Neural progenitor cell (in vitro differentiated cells): ENCODE measurements at regions not wholly inside any gene's neighbourhood (a gene's known extent, or its start where the extent isn't known, plus 50 kb on each side); places are given as distances from the start of the nearest gene placed in this dataset.
"Not testable (repeated sequence)": the region's sequence is repeated elsewhere in the genome, so short reads cannot be mapped to it uniquely, and the experiment has no call there.

Experiments
- DNase-seq: peaks from one replicate; pipeline ENCODE4 v3.0.0-alpha.2; 2016; ENCODE audit warnings: low spot score
- H2AFZ ChIP-seq: fragments of 200-600 bp; sonication (generic); replicated peaks from 2 replicates; pipeline ENCODE4 v1.6.1; 2016; ENCODE audit warnings: antibody characterized with exemption
- H3F3A ChIP-seq: fragments of 200-600 bp; sonication (generic); 2 replicates; pipeline ENCODE4 v1.6.1; 2016; ENCODE audit warnings: antibody characterized with exemption, low read depth
- H3K27ac ChIP-seq: fragments of 200-600 bp; sonication (generic); 2 replicates; pipeline ENCODE4 v1.5.1; 2016; ENCODE audit warnings: mild to moderate bottlenecking
- H3K27me3 ChIP-seq: fragments of 200-600 bp; sonication (generic); 2 replicates; pipeline ENCODE4 v1.6.1; 2016; ENCODE audit warnings: mild to moderate bottlenecking, moderate library complexity
- H3K36me3 ChIP-seq: fragments of 200-600 bp; sonication (generic); 2 replicates; pipeline ENCODE4 v1.5.1; 2016
- H3K4me1 ChIP-seq: fragments of 200-600 bp; sonication (generic); 2 replicates; pipeline ENCODE4 v1.6.1; 2016; ENCODE audit warnings: mixed run types
- H3K4me2 ChIP-seq: fragments of 200-600 bp; sonication (generic); 2 replicates; pipeline ENCODE4 v1.6.1; 2016
- H3K4me3 ChIP-seq: fragments of 200-600 bp; sonication (generic); 2 replicates; pipeline ENCODE4 v1.5.1; 2016
- H3K79me2 ChIP-seq: fragments of 200-600 bp; sonication (generic); 2 replicates; pipeline ENCODE4 v1.6.1; 2016; ENCODE audit warnings: low read depth
- H3K9ac ChIP-seq: fragments of 200-600 bp; sonication (generic); 2 replicates; pipeline ENCODE4 v1.6.1; 2016
- H3K9me3 ChIP-seq: fragments of 200-600 bp; sonication (generic); 2 replicates; pipeline ENCODE4 v1.5.1; 2016; ENCODE audit warnings: low read depth
- H4K20me1 ChIP-seq: fragments of 200-600 bp; sonication (generic); 2 replicates; pipeline ENCODE4 v1.6.1; 2016; ENCODE audit warnings: low read depth
- H3K27ac Mint-ChIP-seq: 3 replicates; pipeline ENCODE4 v1.8.0; 2021; ENCODE audit warnings: mixed read lengths
- H3K27me3 Mint-ChIP-seq: 2 replicates; pipeline ENCODE4 v1.8.0; 2022; ENCODE audit warnings: low read depth, mild to moderate bottlenecking, inconsistent platforms, moderate library complexity, mixed read lengths; ENCODE audit not compliant: insufficient read depth
- H3K36me3 Mint-ChIP-seq: 3 replicates; pipeline ENCODE4 v1.8.0; 2021; ENCODE audit warnings: mixed read lengths
- H3K4me1 Mint-ChIP-seq: 3 replicates; pipeline ENCODE4 v1.8.0; 2021; ENCODE audit warnings: mixed read lengths
- H3K4me3 Mint-ChIP-seq: 3 replicates; pipeline ENCODE4 v1.8.0; 2021; ENCODE audit warnings: mild to moderate bottlenecking, moderate library complexity, mixed read lengths
- H3K9me3 Mint-ChIP-seq: 3 replicates; pipeline ENCODE4 v1.8.0; 2020; ENCODE audit warnings: mixed read lengths
- EZH2 ChIP-seq: fragments of 200-600 bp; sonication (generic); IDR thresholded peaks from 2 replicates; pipeline ENCODE4 v1.6.1; 2017; ENCODE audit warnings: antibody characterized with exemption, mild to moderate bottlenecking, moderate library complexity
- EZH2phosphoT487 ChIP-seq: fragments of 200-600 bp; sonication (generic); IDR thresholded peaks from 2 replicates; pipeline ENCODE4 v1.6.1; 2017; ENCODE audit warnings: antibody characterized with exemption
- TF ChIP-seq, protein P1 (sequence below): fragments of 200-600 bp; sonication (generic); IDR thresholded peaks from 2 replicates; pipeline ENCODE4 v1.5.1; 2017; ENCODE audit warnings: antibody characterized with exemption, mild to moderate bottlenecking

DNA sequence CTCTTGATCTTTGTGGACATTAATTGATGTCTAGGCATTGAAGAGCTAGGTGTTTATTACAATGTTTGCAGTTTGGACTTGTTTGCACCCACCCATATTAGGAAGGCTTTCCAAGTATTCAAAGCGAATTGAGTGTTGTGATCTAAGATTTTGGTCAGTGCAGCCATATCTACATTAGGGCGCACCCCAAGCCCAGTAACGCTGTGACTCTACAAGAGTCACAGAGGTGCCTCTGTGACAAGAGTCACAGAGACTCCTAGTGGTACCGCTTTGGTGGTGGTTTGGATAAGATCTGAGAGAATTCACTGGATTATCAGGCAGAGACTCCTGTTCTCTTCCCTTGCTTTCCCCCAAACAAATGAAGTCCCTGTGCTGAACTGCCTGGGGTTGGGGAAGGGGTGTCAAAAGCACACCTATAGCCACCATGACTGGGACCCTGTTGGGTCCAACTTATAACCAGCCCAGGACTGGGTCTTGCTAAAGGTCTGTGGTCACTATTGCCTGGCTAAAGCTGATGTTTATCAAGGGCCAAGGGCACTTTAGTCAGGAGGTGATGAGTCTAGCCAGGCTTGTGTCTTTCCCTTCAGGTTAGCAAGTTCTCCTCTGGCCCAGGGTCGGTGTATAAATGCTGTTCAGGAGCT is 114.1 kb upstream of the RIOK2 start:
- peaks cover 2% of the 10 kb centered on the region for H3K27me3 Mint-ChIP-seq
- no peak overlapping the region for H3K27ac Mint-ChIP-seq
- Histone ChIP-seq H3K4me3 (no peak overlapping the region), H3K27me3 (no peaks in the 10 kb centered on the region), H3K9me3 (no peaks in the 10 kb centered on the region), H3K79me2 (no peaks in the 10 kb centered on the region), H3K27ac (no peak overlapping the region), H3K36me3 (no peaks in the 10 kb centered on the region), H3K9ac (no peak overlapping the region), H3K4me2 (no peak overlapping the region), H3K4me1 (no peaks in the 10 kb centered on the region), H4K20me1 (no peaks in the 10 kb centered on the region), H3F3A (no peaks in the 10 kb centered on the region), H2AFZ (no peak overlapping the region)
- H3K9me3 Mint-ChIP-seq, result peaks cover 2% of the 10 kb centered on the region
- no peak for TF ChIP-seq EZH2phosphoT487
- TF ChIP-seq, protein P1, sequence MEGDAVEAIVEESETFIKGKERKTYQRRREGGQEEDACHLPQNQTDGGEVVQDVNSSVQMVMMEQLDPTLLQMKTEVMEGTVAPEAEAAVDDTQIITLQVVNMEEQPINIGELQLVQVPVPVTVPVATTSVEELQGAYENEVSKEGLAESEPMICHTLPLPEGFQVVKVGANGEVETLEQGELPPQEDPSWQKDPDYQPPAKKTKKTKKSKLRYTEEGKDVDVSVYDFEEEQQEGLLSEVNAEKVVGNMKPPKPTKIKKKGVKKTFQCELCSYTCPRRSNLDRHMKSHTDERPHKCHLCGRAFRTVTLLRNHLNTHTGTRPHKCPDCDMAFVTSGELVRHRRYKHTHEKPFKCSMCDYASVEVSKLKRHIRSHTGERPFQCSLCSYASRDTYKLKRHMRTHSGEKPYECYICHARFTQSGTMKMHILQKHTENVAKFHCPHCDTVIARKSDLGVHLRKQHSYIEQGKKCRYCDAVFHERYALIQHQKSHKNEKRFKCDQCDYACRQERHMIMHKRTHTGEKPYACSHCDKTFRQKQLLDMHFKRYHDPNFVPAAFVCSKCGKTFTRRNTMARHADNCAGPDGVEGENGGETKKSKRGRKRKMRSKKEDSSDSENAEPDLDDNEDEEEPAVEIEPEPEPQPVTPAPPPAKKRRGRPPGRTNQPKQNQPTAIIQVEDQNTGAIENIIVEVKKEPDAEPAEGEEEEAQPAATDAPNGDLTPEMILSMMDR, result peak; percentile 80
- no peaks in the 10 kb centered on the region for H3K36me3 Mint-ChIP-seq
- H3K4me1 Mint-ChIP-seq, result no peaks in the 10 kb centered on the region
- peak; percentile 89 for DNase-seq
- H3K4me3 Mint-ChIP-seq, result no peak overlapping the region

DNA sequence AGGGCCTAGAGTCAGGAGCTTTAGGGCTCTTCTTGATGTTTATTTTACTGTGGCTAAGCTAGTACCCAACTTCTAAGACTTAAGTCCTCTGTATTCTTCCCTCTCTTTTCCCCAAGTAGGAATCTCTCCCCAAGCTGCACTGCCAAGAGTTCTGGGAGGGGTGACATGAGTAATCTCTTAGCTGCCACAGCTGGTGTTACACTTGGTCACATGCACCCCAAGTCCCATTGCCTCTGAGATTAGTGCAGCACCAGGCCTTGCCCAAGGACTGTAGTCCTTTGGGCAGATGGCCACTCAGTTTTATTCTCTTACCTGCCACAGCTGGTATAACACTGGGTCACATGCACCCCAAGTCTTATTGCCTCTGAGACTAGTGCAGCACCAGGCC is 114.7 kb upstream of the RIOK2 start:
- Mint-ChIP-seq H3K4me3 (no peak overlapping the region), H3K36me3 (no peaks in the 10 kb centered on the region), H3K9me3 (peaks cover 2% of the 10 kb centered on the region), H3K27ac (no peak overlapping the region), H3K4me1 (no peaks in the 10 kb centered on the region), H3K27me3 (peaks cover 2% of the 10 kb centered on the region)
- no peaks in the 10 kb centered on the region for H3K27me3 ChIP-seq
- H3K4me3 ChIP-seq, result no peak overlapping the region
- H3F3A ChIP-seq, result no peaks in the 10 kb centered on the region
- H2AFZ ChIP-seq, result no peak overlapping the region
- no peak overlapping the region for H3K9ac ChIP-seq
- H3K4me1 ChIP-seq, result no peaks in the 10 kb centered on the region
- no peak overlapping the region for H3K27ac ChIP-seq
- no peaks in the 10 kb centered on the region for H3K36me3 ChIP-seq
- no peaks in the 10 kb centered on the region for H3K79me2 ChIP-seq
- DNase-seq, result no peak
- H3K4me2 ChIP-seq, result no peak overlapping the region
- no peaks in the 10 kb centered on the region for H3K9me3 ChIP-seq
- no peaks in the 10 kb centered on the region for H4K20me1 ChIP-seq
- no peak for TF ChIP-seq EZH2phosphoT487
- TF ChIP-seq, protein P1, result no peak
- no peak for TF ChIP-seq EZH2

GRCh38 chr5:97301181-97301580 is 118.1 kb upstream of the RIOK2 start:
- H3K36me3 Mint-ChIP-seq, H3F3A ChIP-seq, H3K27me3 Mint-ChIP-seq, H3K4me2 ChIP-seq, H3K79me2 ChIP-seq, H3K36me3 ChIP-seq, H3K4me1 Mint-ChIP-seq, H3K9ac ChIP-seq, H4K20me1 ChIP-seq, H3K4me3 ChIP-seq, H3K9me3 Mint-ChIP-seq, H3K27ac Mint-ChIP-seq, H3K27me3 ChIP-seq, H2AFZ ChIP-seq, H3K4me1 ChIP-seq, DNase-seq, H3K27ac ChIP-seq, H3K9me3 ChIP-seq, H3K4me3 Mint-ChIP-seq: not testable (repeated sequence)

DNA sequence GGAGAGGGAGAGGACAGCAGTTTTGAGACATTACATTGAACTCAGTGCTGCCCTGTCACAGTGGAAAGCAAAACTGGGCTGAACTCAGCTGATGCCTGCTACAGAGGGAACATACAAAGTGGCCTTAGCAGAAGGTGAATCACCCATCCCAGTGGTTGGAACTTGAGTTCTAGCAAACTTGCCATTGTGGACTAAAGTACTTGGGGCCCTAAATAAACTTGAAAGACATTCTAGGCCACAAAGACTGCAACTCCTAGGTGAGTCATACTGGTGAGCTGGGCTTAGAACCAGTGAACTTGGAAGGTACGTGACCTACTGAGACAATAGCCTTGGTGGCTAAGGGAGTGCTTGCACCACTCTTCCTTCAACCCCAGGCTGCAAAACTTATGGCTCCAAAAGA is 155.7 kb upstream of the RIOK2 start:
- peaks cover 6% of the 10 kb centered on the region for H3K27me3 Mint-ChIP-seq
- no peaks in the 10 kb centered on the region for H3K36me3 ChIP-seq
- TF ChIP-seq EZH2phosphoT487 (no peak), EZH2 (no peak)
- TF ChIP-seq, protein P1, result no peak
- no peak overlapping the region for H3K4me3 Mint-ChIP-seq
- H2AFZ ChIP-seq, result no peak overlapping the region
- no peak overlapping the region for H3K4me3 ChIP-seq
- no peak for DNase-seq
- H3K9me3 Mint-ChIP-seq, result peaks cover 13% of the 10 kb centered on the region
- no peak overlapping the region for H3K27ac ChIP-seq
- no peaks in the 10 kb centered on the region for H4K20me1 ChIP-seq
- no peak overlapping the region for H3K4me2 ChIP-seq
- H3K9ac ChIP-seq, result no peak overlapping the region
- no peaks in the 10 kb centered on the region for H3K36me3 Mint-ChIP-seq
- no peaks in the 10 kb centered on the region for H3K79me2 ChIP-seq
- no peaks in the 10 kb centered on the region for H3K4me1 ChIP-seq
- H3K9me3 ChIP-seq, result no peaks in the 10 kb centered on the region
- no peak overlapping the region for H3K27ac Mint-ChIP-seq
- no peaks in the 10 kb centered on the region for H3K4me1 Mint-ChIP-seq
- H3K27me3 ChIP-seq, result no peaks in the 10 kb centered on the region
- no peaks in the 10 kb centered on the region for H3F3A ChIP-seq
